HG03139 (cell line): ENCODE measurements at regions not wholly inside any gene's neighbourhood (a gene's known extent, or its start where the extent isn't known, plus 50 kb on each side); places are given as distances from the start of the nearest gene placed in this dataset.
"Not testable (repeated sequence)": the region's sequence is repeated elsewhere in the genome, so short reads cannot be mapped to it uniquely, and the experiment has no call there.

Experiments used
- ATAC-seq: cut with Tn5 transposase; IDR thresholded peaks from one replicate; pipeline ENCODE4 v1.9.1; 2021; ENCODE audit not compliant: unreplicated experiment

GRCh38 chr11:37277896-37278465, 679.9 kb upstream of the RAG2 start:
- ATAC-seq: no peak

GRCh38 chr11:37264783-37265182, 666.7 kb upstream of the RAG2 start:
- ATAC-seq: no peak

GRCh38 chr11:37264060-37264459, 666.0 kb upstream of the RAG2 start:
- no peak for ATAC-seq

- ATAC-seq: not testable (repeated sequence)
Measured at GRCh38 chr11:37263467-37263866, 665.4 kb upstream of the RAG2 start.

GRCh38 chr11:37259734-37260133, 661.7 kb upstream of the RAG2 start:
- no peak for ATAC-seq

- no peak for ATAC-seq
Measured at GRCh38 chr11:37248145-37248544, 650.1 kb upstream of the RAG2 start.

GRCh38 chr11:37246092-37246491, 648.1 kb upstream of the RAG2 start:
- ATAC-seq: not testable (repeated sequence)

- no peak for ATAC-seq
Measured at GRCh38 chr11:37230865-37231264, 632.8 kb upstream of the RAG2 start.

GRCh38 chr11:37223962-37224361, 625.9 kb upstream of the RAG2 start:
- ATAC-seq: no peak

- no peak for ATAC-seq
Measured at GRCh38 chr11:37203006-37203405, 605.0 kb upstream of the RAG2 start.

GRCh38 chr11:37199082-37199481, 601.0 kb upstream of the RAG2 start:
- no peak for ATAC-seq

- ATAC-seq: no peak
Measured at GRCh38 chr11:37184326-37184725, 586.3 kb upstream of the RAG2 start.

- no peak for ATAC-seq
Measured at GRCh38 chr11:37182031-37182430, 584.0 kb upstream of the RAG2 start.

GRCh38 chr11:37177721-37178120, 579.7 kb upstream of the RAG2 start:
- ATAC-seq: no peak

- ATAC-seq: no peak
Measured at GRCh38 chr11:37171451-37171850, 573.4 kb upstream of the RAG2 start.

- no peak for ATAC-seq
Measured at GRCh38 chr11:37170311-37170710, 572.3 kb upstream of the RAG2 start.

- not testable (repeated sequence) for ATAC-seq
Measured at GRCh38 chr11:37145434-37145833, 547.4 kb upstream of the RAG2 start.

- ATAC-seq: no peak
Measured at GRCh38 chr11:37142591-37142990, 544.6 kb upstream of the RAG2 start.

- ATAC-seq: no peak
Measured at GRCh38 chr11:37141707-37142106, 543.7 kb upstream of the RAG2 start.

GRCh38 chr11:37135606-37136005, 537.6 kb upstream of the RAG2 start:
- ATAC-seq: not testable (repeated sequence)

GRCh38 chr11:37134637-37135036, 536.6 kb upstream of the RAG2 start:
- ATAC-seq: no peak

- no peak for ATAC-seq
Measured at GRCh38 chr11:37124384-37124783, 526.3 kb upstream of the RAG2 start.

- no peak for ATAC-seq
Measured at GRCh38 chr11:37115963-37116362, 517.9 kb upstream of the RAG2 start.
